ENCODE measurements at regions not wholly inside any gene's neighbourhood (a gene's known extent, or its start where the extent isn't known, plus 50 kb on each side); places are given as distances from the start of the nearest gene placed in this dataset.
A peak's percentile ranks its signal among the peaks of the same experiment; 100 is the strongest.

GRCh38 chr15:98226578-98226977, 266.1 kb downstream of the ARRDC4 start:
- no peaks in the 10 kb centered on the region for H3K36me3 ChIP-seq (ENCODE audit: low read depth)
- no peaks in the 10 kb centered on the region for H3K27me3 ChIP-seq (ENCODE audit: insufficient read depth, poor library complexity, severe bottlenecking)
- H3K27ac ChIP-seq (ENCODE audit: poor library complexity, severe bottlenecking): no peak overlapping the region
- peaks cover 10% of the 10 kb centered on the region for H3K4me1 ChIP-seq (ENCODE audit: insufficient read depth, poor library complexity, severe bottlenecking)
- TF ChIP-seq CTCF (IDR thresholded peaks at IDR 0.05; ENCODE audit: poor library complexity, severe bottlenecking): no peak
- ATAC-seq (ENCODE audit: low read depth) (peak; percentile 59; the same call in 2 of the 3 replicates), DNase-seq (ENCODE audit: low spot score) (no peak)
- no peaks in the 10 kb centered on the region for H3K9me3 ChIP-seq (ENCODE audit: severe bottlenecking)
- H3K4me3 ChIP-seq (ENCODE audit: severe bottlenecking): no peak overlapping the region

- Histone ChIP-seq H3K9me3 (ENCODE audit: severe bottlenecking) (no peaks in the 10 kb centered on the region), H3K4me1 (ENCODE audit: insufficient read depth, poor library complexity, severe bottlenecking) (peaks cover 24% of the 10 kb centered on the region), H3K27me3 (ENCODE audit: insufficient read depth, poor library complexity, severe bottlenecking) (no peaks in the 10 kb centered on the region), H3K27ac (ENCODE audit: poor library complexity, severe bottlenecking) (no peak overlapping the region), H3K36me3 (ENCODE audit: low read depth) (no peaks in the 10 kb centered on the region), H3K4me3 (ENCODE audit: severe bottlenecking) (no peak overlapping the region)
- no peak for DNase-seq (ENCODE audit: low spot score)
- TF ChIP-seq CTCF (IDR thresholded peaks at IDR 0.05; ENCODE audit: poor library complexity, severe bottlenecking): no peak
- ATAC-seq (ENCODE audit: low read depth): no peak
Measured at GRCh38 chr15:98228846-98229245, 268.3 kb downstream of the ARRDC4 start.

GRCh38 chr15:98230975-98231374, 270.5 kb downstream of the ARRDC4 start:
- no peaks in the 10 kb centered on the region for H3K36me3 ChIP-seq (ENCODE audit: low read depth)
- peak overlapping the region; percentile 76 for H3K27ac ChIP-seq (ENCODE audit: poor library complexity, severe bottlenecking)
- H3K9me3 ChIP-seq (ENCODE audit: severe bottlenecking): no peaks in the 10 kb centered on the region
- H3K27me3 ChIP-seq (ENCODE audit: insufficient read depth, poor library complexity, severe bottlenecking): no peaks in the 10 kb centered on the region
- no peak for ATAC-seq (ENCODE audit: low read depth)
- no peak for DNase-seq (ENCODE audit: low spot score)
- no peak overlapping the region for H3K4me3 ChIP-seq (ENCODE audit: severe bottlenecking)
- H3K4me1 ChIP-seq (ENCODE audit: insufficient read depth, poor library complexity, severe bottlenecking): peaks cover 24% of the 10 kb centered on the region
- no peak for TF ChIP-seq CTCF (IDR thresholded peaks at IDR 0.05; ENCODE audit: poor library complexity, severe bottlenecking)

GRCh38 chr15:98231696-98232440, 271.4 kb downstream of the ARRDC4 start:
- H3K27me3 ChIP-seq (ENCODE audit: insufficient read depth, poor library complexity, severe bottlenecking): no peaks in the 10 kb centered on the region
- DNase-seq (ENCODE audit: low spot score) (no peak), ATAC-seq (ENCODE audit: low read depth) (peak; percentile 95)
- no peak for TF ChIP-seq CTCF (IDR thresholded peaks at IDR 0.05; ENCODE audit: poor library complexity, severe bottlenecking)
- peaks cover 24% of the 10 kb centered on the region for H3K4me1 ChIP-seq (ENCODE audit: insufficient read depth, poor library complexity, severe bottlenecking)
- no peaks in the 10 kb centered on the region for H3K9me3 ChIP-seq (ENCODE audit: severe bottlenecking)
- peak overlapping the region; percentile 76 for H3K27ac ChIP-seq (ENCODE audit: poor library complexity, severe bottlenecking)
- no peaks in the 10 kb centered on the region for H3K36me3 ChIP-seq (ENCODE audit: low read depth)
- H3K4me3 ChIP-seq (ENCODE audit: severe bottlenecking): no peak overlapping the region

- ATAC-seq (ENCODE audit: low read depth) (no peak; the same call in 2 of the 3 replicates), DNase-seq (ENCODE audit: low spot score) (no peak)
- no peaks in the 10 kb centered on the region for H3K36me3 ChIP-seq (ENCODE audit: low read depth)
- H3K27ac ChIP-seq (ENCODE audit: poor library complexity, severe bottlenecking): peak overlapping the region; percentile 76
- no peak for TF ChIP-seq CTCF (IDR thresholded peaks at IDR 0.05; ENCODE audit: poor library complexity, severe bottlenecking)
- H3K9me3 ChIP-seq (ENCODE audit: severe bottlenecking): no peaks in the 10 kb centered on the region
- no peaks in the 10 kb centered on the region for H3K27me3 ChIP-seq (ENCODE audit: insufficient read depth, poor library complexity, severe bottlenecking)
- no peak overlapping the region for H3K4me3 ChIP-seq (ENCODE audit: severe bottlenecking)
- H3K4me1 ChIP-seq (ENCODE audit: insufficient read depth, poor library complexity, severe bottlenecking): peaks cover 24% of the 10 kb centered on the region
Measured at GRCh38 chr15:98232761-98233160, 272.3 kb downstream of the ARRDC4 start.
